Stimulated activated CD4-positive, alpha-beta T cell treated with anti-CD3 and anti-CD28 coated beads, TNF-alpha, amount 100 ng/mL, for 48 hours (primary cell): ENCODE measurements at regions not wholly inside any gene's neighbourhood (a gene's known extent, or its start where the extent isn't known, plus 50 kb on each side); places are given as distances from the start of the nearest gene placed in this dataset.

ENCODE experiments used
- DNase-seq, 3 donors: peaks; one replicate each; pipeline ENCODE4 v3.0.0-alpha.2; 2020; ENCODE audit warnings: low read depth in 3 of 3

- no peak for DNase-seq
Observed at GRCh38 chr18:56224669-56225561, 413.5 kb downstream of the TXNL1 start.

- DNase-seq = no peak
Observed at GRCh38 chr18:56221195-56222065, 417.0 kb downstream of the TXNL1 start.

DNA sequence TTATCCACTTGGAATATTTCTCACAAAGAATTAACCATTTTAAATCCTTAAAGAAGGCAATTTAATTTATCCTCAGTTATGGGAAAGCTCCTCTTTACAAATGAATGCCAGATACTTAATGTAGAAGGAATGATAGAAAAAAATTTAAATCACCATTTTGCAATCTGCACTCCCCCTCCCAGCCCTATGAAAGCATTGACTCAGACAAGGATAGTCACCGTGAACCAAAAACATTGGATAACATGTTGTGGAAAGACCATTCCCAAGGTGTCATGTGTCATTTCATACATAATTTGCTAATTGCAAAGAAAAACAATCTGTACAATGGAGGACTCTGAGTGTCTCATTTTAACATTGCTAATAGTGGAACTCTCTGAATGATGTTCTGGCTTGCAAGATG lies 421.0 kb downstream of the TXNL1 start:
- no peak for DNase-seq

DNA sequence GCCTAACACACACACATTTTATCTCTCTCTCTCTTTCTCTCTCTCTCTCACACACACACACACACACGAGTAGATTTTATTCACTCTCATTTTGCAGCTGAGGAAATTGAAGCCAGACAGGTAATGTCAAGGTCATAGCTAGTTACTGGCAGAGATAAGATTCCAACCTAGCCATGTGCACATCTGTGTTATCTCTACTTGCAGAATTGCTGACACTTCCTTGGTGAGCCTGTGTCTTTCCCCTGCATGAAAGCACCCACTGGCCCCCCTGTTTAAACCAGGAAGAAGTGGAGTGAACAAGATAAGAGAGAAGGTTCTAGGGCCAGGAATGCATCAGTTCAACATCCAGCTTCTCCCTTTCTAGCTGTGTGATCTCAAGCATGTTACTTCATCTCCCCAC lies 423.7 kb downstream of the TXNL1 start:
- no peak for DNase-seq

- no peak for DNase-seq
Observed at GRCh38 chr18:56210520-56210919, 427.9 kb downstream of the TXNL1 start.

- no peak for DNase-seq
Observed at GRCh38 chr18:56207989-56208388, 430.4 kb downstream of the TXNL1 start.

DNA sequence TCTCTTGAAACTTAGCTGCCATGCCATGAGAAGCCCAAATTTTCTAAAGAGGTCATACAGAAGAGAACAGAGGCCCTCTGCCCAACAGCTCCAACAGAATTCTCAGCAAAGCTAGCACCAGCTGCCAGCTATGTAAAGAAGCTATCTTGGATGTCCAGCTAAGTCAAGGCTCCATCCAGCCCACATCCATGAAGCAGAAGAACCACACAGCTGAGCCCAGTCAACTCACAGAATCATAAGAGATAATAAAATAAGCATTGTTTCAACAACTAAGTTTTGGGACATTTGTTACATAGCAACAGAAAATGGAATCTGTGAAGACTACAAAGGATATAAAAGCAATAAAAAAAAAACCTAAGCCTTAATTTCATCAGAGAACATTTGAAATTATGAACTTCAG lies 434.3 kb downstream of the TXNL1 start:
- DNase-seq = no peak

- no peak for DNase-seq
Observed at GRCh38 chr18:56202678-56203077, 435.7 kb downstream of the TXNL1 start.

- no peak for DNase-seq
Observed at GRCh38 chr18:56200381-56200911, 437.9 kb downstream of the TXNL1 start.

DNA sequence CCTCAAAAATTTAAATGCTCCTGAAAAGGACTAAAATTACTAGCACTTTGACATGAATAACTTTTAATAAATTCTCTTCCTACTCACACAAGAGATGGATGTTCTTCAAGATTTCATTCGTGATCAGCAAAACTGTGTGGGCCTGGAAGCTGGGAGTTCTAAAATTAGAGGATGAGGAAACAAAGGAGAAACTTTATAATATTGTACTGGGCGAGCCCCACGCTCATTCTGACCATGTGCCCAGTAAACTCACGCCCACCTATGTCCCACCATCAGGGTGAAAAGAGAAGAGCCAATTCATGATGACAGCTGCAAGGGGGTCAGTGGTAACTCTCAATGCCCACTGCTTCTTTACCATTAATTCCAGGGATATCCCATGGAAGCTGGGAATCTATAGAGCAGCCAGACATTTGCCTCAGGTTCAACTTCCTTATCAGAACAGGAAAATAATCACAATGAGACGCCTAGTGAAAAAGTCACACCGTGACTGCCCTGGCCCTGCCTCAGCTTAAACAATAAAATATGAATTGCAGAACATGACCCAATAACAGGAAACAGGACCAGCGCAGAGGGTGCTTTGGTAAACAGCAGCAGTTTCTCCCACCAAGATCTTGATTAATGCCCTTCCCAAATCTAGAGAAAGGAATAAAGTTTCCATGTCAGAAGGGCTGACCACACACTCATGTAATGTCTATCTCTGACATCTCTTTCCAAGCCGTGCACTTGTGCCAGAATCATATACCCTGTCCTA lies 438.6 kb downstream of the TXNL1 start:
- DNase-seq = no peak

DNA sequence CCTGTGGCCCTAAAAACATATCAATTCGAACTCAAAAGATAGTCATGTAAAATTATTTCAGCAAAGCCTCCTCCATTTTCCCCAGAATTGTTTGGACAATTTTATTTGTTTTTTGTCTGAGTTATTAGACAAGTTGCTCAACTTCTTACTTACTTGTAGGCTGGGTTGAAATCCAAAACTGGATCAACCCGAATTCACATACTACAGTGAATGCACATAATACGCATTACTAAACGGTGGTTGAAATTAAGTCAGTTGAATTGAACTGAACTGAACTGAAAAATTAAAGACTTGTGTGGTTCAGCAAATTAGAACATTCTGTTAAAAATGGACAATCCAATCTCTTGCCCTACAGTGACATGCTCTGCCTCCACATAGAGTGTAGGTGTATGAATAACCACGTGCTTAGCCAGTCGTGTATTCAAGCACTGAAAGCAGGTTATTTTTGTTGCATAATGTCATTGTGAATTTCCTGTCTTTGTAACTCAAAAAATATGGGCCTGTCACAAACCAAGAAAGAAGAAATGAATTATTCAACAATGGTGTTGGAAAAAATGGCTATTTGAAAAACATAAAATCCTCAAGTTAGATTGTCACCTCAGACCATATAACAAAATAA lies 441.0 kb downstream of the TXNL1 start:
- DNase-seq = no peak

DNA sequence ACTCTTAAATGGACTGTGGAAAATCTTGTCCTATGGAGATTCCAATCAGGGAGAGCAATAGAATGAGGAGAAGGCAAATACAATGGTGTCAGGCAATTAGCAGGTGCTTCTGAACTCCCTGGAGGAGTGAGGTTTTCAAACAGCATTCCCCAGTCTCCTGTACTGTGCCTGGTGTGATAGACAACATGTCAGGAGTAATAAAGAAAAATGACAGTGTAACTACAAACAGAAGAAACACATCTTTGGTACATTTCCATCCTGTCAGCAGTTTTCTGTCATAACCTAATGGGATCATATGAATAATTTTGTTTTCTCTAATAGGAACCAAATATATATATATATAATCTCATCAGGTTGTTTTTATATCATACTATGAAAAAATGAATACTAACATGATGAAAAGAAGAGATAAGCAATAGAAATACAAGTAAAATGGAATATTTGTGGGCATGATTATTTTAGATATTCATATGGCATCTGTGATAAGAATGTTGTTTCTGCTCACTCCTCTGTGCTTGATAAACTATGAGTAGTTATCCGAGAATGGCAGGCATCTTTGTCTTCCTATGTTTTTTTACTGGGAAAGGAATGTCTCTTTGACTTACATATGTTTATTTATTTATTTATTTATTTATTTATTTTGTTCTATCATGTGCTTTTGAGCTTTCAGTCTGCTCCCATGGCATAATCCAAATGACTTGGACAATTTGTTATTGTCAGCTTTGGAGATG lies 441.7 kb downstream of the TXNL1 start:
- DNase-seq = no peak

- no peak for DNase-seq
Observed at GRCh38 chr18:56191334-56191733, 447.1 kb downstream of the TXNL1 start.

DNA sequence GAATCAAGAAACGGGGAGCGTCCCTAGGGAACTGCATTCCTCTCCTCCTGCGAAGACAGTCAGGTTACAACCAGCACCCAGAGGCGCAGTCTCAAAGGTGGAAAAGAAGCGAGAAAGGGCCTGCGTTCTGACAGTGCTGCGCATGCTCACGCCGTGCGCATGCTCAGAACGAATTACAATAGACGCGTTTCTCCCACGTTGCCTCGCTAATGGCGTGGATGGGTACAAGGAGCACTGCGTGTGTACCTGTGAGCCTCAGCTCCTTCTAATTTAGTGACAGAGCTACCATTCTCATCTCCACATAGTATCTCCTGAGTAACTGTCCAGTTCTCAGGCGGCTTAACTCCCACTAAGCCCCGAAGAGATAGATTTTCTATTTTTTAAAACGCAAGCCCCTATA lies 448.8 kb downstream of the TXNL1 start:
- no peak for DNase-seq

DNA sequence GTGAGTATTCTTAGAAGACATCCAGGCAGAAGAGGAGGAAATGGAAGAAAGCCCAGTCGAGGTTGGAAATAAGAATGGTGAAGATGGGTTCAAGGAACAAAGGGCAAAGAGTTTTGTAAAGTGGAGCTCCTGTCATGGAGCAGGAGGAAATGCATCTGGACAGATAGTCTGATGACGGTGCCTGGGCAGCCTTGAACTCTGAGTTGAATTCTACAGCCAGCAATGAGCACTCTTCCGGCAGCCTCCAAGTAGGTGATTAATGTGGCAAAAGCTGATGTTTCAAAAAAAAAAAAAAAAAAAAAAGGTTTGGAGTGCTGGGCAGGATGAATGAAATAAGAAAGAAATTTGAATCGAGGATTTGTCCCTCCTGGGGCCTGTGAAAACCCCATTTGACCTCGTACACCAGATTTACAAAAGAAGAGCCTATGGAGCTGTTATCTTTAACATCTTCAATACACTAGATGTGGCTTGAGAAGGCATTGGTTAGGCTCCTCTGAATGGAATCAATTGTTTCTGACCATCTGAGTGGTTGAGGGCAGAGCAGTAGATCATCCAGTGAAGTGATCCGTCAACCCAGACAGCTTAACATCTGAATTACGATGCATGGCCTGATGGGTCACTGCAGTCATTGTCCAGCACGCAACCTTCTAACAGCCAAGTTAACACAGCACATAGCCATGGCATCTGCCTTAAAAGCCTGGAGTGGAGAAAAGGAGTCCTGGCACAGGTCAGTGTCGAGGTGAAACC lies 449.7 kb downstream of the TXNL1 start:
- no peak for DNase-seq

- no peak for DNase-seq
Observed at GRCh38 chr18:56186319-56186718, 452.1 kb downstream of the TXNL1 start.

- DNase-seq = no peak
Observed at GRCh38 chr18:56185126-56185525, 453.3 kb downstream of the TXNL1 start.

DNA sequence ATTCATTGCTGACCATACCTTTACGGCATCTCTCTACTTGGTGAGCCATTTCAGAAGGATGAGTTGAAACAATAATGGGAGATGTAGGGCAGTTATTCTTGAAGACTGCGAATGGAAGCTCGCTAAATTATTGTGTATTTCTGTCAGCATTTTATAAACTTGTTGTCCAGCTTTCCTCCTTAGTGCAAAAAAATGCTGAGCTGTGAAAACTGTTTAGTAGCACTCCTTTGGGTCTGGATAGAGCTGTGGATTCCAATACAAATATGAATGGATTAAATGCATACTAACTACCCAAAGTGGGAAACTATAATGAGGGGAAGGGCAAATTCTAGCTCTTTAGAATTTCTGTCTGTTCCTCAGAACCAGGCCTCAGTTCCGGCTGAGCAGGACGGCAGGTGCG lies 461.6 kb downstream of the TXNL1 start:
- no peak for DNase-seq

DNA sequence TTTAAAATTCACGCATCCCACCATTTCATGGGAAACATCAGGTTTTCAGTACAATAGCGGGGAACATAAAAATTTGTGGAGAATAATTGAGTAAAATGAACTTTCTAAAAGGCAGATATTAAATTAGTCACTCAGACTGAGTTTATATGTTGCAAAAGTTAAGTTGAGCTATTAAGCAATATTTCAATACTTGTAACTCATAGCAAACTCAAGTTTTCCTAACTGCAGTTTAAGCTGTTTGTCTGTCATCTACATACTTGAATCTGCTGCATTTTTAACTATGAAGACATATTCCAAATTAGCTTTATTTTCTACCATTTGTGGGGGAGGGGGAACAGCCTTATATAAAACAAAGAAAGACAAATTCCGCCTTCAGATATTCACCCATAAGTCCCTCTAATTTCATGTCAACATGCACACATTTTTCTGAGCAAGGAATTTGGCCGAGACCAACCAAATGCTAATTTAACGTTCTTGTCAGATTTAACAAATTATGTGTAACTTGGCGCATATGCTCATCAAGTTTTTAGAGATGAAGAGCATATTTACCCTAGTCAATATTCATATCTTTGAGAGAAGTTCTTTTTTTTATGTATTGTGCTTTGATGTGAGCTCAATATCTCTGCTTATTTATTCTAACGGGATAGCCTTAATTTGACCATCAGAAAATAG lies 462.9 kb downstream of the TXNL1 start:
- no peak for DNase-seq
